ENCODE measurements at regions not wholly inside any gene's neighbourhood (a gene's known extent, or its start where the extent isn't known, plus 50 kb on each side); places are given as distances from the start of the nearest gene placed in this dataset.
"Not testable (repeated sequence)": the region's sequence is repeated elsewhere in the genome, so short reads cannot be mapped to it uniquely, and the experiment has no call there.

GRCh38 chr2:10230921-10231320, 71.8 kb upstream of the HPCAL1 start:
- not testable (repeated sequence) for TF ChIP-seq POLR2A, CTCF, POLR2AphosphoS5, EP300 (IDR thresholded peaks at IDR 0.05)
